Cardiac muscle cell (in vitro differentiated cells and primary cell): ENCODE measurements at regions not wholly inside any gene's neighbourhood (a gene's known extent, or its start where the extent isn't known, plus 50 kb on each side); places are given as distances from the start of the nearest gene placed in this dataset.
"Not testable (repeated sequence)": the region's sequence is repeated elsewhere in the genome, so short reads cannot be mapped to it uniquely, and the experiment has no call there.

Source experiments
- DNase-seq, 2 donors: peaks; one replicate each; pipeline versions ENCODE4 v3.0.0 to v3.0.0-alpha.2; 2010 to 2017; ENCODE audit warnings: low read depth in 1 of 2, low spot score in 1 of 2
- H3K27ac ChIP-seq: fragments of 200-600 bp; sonication (generic); 2 replicates; pipeline ENCODE4 v1.5.1; 2016
- H3K27me3 ChIP-seq: fragments of 200-600 bp; sonication (generic); 2 replicates; pipeline ENCODE4 v1.6.0; 2016; ENCODE audit warnings: control low read depth
- H3K36me3 ChIP-seq: fragments of 200-600 bp; sonication (generic); 2 replicates; pipeline ENCODE4 v1.5.1; 2016; ENCODE audit warnings: control low read depth
- H3K4me1 ChIP-seq: fragments of 200-600 bp; sonication (generic); 2 replicates; pipeline ENCODE4 v1.8.1; 2017; ENCODE audit warnings: low read depth, mild to moderate bottlenecking, mixed run types
- H3K4me3 ChIP-seq: fragments of 200-600 bp; sonication (generic); 2 replicates; pipeline ENCODE4 v1.5.1; 2016; ENCODE audit warnings: mild to moderate bottlenecking
- H3K9me3 ChIP-seq: fragments of 200-600 bp; sonication (generic); 2 replicates; pipeline ENCODE4 v1.5.1; 2017; ENCODE audit warnings: low read depth, mild to moderate bottlenecking, control low read depth
- CTCF ChIP-seq: IDR thresholded peaks from 2 replicates; pipeline ENCODE4 v1.5.1; 2012; ENCODE audit warnings: low read depth, mild to moderate bottlenecking, low read length

DNA sequence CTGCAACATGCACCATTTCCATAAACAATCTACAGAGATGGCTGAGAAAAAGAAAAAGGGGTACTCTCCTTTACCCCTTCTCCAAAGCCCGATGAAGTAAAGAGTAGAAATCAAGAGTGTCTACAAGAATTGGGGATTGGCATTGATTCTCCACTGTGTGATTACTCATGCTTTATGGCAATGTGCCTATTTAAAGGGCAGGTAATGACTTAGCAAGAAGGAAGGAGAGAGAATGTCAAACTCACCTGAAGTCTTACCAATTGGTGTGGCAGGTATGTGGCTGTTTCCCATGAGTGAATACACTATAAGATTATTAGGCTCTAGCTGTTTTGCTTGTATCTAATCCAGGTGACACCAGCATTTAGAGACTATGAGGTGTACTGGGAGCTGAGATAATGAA lies 275.3 kb downstream of the CCER1 start:
- no peak for DNase-seq
- no peaks in the 10 kb centered on the region for H3K36me3 ChIP-seq
- no peaks in the 10 kb centered on the region for H3K4me1 ChIP-seq
- no peak overlapping the region for H3K27ac ChIP-seq
- no peak overlapping the region for H3K4me3 ChIP-seq
- TF ChIP-seq CTCF, result no peak
- H3K27me3 ChIP-seq, result no peaks in the 10 kb centered on the region
- H3K9me3 ChIP-seq, result no peaks in the 10 kb centered on the region

- no peak overlapping the region for H3K4me3 ChIP-seq
- H3K36me3 ChIP-seq, result no peaks in the 10 kb centered on the region
- TF ChIP-seq CTCF, result no peak
- no peaks in the 10 kb centered on the region for H3K9me3 ChIP-seq
- H3K27me3 ChIP-seq, result no peaks in the 10 kb centered on the region
- no peaks in the 10 kb centered on the region for H3K4me1 ChIP-seq
- no peak overlapping the region for H3K27ac ChIP-seq
- no peak for DNase-seq
These were observed 277.4 kb downstream of the CCER1 start for GRCh38 chr12:90677552-90677951.

- DNase-seq, result no peak
- Histone ChIP-seq H3K4me1 (no peaks in the 10 kb centered on the region), H3K4me3 (no peak overlapping the region), H3K27ac (no peak overlapping the region), H3K36me3 (no peaks in the 10 kb centered on the region), H3K27me3 (no peaks in the 10 kb centered on the region), H3K9me3 (no peaks in the 10 kb centered on the region)
- TF ChIP-seq CTCF, result no peak
These were observed 277.9 kb downstream of the CCER1 start for GRCh38 chr12:90677055-90677454.

DNA sequence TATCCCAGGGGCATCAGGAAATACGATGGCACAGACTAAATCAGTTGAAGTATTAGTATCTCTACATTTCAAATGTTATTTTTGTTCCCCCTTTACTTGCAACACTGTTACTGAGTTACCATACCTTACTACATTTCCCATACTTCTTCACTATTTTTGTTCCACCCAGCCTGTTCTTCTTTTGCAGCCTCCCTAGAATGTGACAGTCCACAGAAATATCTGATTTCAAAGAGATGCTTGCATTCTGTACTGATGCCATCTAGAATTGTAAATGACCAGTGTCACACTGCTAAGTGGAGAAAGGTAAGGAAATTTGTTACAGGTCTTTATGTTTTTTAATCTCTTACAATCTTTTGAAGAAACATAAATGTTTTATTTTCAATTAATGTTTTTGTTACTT lies 279.9 kb downstream of the CCER1 start:
- H3K9me3 ChIP-seq, result no peaks in the 10 kb centered on the region
- no peak overlapping the region for H3K4me3 ChIP-seq
- no peaks in the 10 kb centered on the region for H3K27me3 ChIP-seq
- no peak overlapping the region for H3K27ac ChIP-seq
- H3K4me1 ChIP-seq, result no peaks in the 10 kb centered on the region
- TF ChIP-seq CTCF, result no peak
- no peak for DNase-seq
- H3K36me3 ChIP-seq, result no peaks in the 10 kb centered on the region

GRCh38 chr12:90672081-90672480 lies 282.9 kb downstream of the CCER1 start:
- Histone ChIP-seq H3K4me3 (no peak overlapping the region), H3K27me3 (no peaks in the 10 kb centered on the region), H3K27ac (no peak overlapping the region), H3K36me3 (no peaks in the 10 kb centered on the region), H3K9me3 (no peaks in the 10 kb centered on the region), H3K4me1 (no peaks in the 10 kb centered on the region)
- no peak for DNase-seq
- TF ChIP-seq CTCF, result no peak

- not testable (repeated sequence) for H3K36me3 ChIP-seq, H3K27me3 ChIP-seq, H3K4me1 ChIP-seq, DNase-seq, H3K27ac ChIP-seq, H3K9me3 ChIP-seq, H3K4me3 ChIP-seq
These were observed 291.0 kb downstream of the CCER1 start for GRCh38 chr12:90663949-90664348.
